GM21515 (cell line): ENCODE measurements at regions not wholly inside any gene's neighbourhood (a gene's known extent, or its start where the extent isn't known, plus 50 kb on each side); places are given as distances from the start of the nearest gene placed in this dataset.

Source experiments
- ATAC-seq: cut with Tn5 transposase; IDR thresholded peaks from one replicate; pipeline ENCODE4 v1.9.1; 2021; ENCODE audit not compliant: unreplicated experiment

DNA sequence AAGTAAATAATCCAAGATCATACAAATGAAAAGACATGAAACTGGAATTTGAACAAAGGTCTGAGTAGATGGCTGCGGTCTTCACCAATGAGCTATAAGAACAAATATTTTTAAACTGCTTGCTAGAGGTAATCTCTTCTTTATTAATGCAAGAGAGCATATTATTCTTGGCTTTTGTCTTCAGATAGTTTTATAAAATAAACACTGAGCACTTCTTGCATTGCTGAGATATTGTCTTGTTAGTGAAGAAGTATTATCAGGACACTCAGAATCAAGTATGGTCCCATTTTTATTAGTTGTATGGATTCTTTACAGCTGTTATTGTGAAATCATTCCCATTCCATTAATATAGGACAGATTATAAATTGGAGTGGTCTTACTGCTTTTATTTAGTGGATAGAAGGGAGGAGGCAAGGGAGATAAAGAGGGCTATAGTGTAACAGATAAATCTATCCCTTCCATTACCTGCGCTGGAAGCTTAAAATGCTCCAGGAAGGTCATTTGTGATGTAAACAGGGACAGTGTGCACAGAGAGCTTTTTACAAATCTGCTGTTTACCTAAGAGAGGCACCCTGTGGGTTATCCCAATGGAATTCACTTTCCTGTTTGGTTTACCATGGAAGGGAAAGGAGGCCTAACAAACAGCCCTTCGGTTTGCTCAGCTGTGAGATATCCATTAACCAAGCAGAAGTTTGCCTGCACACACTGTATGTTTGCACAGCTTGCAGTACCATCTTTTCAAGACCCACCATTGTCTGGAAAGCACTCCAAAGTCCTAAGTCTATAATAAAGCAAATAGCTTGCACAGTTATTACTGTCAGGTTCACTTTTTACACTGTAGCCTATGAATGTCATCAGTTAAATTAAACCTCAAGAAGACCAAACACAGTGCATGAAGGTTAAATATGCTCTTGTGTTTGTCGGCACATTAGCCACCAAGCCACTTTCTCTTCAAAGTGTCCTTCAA is 347.7 kb upstream of the TGFBR2 start:
- no peak for ATAC-seq

- ATAC-seq: no peak
Measured at GRCh38 chr3:30259730-30260129, 346.7 kb upstream of the TGFBR2 start.

DNA sequence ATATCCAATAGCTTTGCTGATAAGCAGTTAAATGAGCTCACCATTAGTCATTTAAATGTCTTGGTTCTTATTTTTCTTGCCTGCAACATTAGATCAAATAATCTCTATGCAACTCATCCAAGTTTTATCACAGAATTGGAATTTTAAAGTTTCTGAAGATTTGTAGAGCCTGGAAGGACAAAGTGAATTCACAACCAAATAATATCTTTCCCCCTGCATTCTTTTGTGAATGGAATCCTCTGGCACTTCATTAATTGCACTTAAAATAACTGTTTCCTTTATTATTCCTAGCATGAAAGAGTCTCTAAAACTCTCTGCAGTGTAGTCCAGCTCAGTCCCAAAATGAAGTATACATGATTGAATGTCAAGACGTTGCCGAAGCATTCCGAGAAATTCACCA is 345.6 kb upstream of the TGFBR2 start:
- ATAC-seq: no peak

DNA sequence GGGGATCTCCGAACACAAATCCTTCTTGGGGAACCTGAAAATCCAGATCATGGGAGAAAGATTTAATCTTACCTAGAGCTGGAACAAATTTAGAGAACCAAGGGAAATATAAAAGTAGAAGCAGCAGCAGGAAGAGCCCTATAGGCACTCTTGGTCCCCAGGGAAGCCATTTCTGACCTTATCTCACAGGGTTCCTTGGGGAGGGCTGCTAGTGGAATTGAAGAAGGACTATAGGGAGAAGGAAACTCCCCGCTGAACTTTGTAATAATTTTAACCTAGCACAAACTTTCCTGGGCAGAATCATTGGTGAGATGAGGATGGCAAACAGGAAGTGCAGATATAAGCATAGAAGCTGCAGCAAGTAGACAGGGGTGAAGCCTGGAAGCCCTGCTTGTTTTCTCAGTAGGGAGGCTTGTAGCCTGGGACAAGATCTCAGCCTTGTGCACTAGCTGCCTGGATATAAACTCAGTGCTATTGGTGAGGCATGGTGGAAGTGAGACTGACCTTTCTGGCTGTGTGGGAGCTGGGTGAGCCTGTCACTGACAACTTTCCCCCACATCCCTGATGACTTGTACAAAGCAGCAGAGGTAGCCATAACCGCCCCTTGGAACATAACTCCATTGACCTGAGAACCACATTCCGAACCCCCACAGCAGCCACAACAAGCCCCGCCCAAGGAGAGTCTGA is 343.0 kb upstream of the TGFBR2 start:
- ATAC-seq: no peak

DNA sequence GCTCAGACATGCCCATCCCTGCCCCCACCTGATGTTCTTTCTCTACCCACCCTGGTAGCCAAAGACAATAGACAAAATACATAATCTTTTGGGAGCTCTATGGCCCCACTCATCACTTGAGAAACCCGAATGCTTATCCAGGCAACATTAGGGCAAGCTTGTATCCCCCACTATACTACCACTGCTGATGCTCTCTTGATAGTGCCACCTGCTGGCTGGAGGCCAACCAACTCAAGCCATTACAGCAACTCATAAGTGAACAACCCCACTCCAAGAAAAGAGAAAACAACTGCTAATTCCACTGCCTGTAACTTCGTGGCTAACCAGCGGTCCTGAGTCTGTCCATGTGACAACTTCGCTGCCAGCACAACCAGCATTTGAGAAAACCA is 342.5 kb upstream of the TGFBR2 start:
- no peak for ATAC-seq

- ATAC-seq: no peak
Measured at GRCh38 chr3:30266524-30266923, 339.9 kb upstream of the TGFBR2 start.

- ATAC-seq: no peak
Measured at GRCh38 chr3:30268288-30268687, 338.1 kb upstream of the TGFBR2 start.

DNA sequence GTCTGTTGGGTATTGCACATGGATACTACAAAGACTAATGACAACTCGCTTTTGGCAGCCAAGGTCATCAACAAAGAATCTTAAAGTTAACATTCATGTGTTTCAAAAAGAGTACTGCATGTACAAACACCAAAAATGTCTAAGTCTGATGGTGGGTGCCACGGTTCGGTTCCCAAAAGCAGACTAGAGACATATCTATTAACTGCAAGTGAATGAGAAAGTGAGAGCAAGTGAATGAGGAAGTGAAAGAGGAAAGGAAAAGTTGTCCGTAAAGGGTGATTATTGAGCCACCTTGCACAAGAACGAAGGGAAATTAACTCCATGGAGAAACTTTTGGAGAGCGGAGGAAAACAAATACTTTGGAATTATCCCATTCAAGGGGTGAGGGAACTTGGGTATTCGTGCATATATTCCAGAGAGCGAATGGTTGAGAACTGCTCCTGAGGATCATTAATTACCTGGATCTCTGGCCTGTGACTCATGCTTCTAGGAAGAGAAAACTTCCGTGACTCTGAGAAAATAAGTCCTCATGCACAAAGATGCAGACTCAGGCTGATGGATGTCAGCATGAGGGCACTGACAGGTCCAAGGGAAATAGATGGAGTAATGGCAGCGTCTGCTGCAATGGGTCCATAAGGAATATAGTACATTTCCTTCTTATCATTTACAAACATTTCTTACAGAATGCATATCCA is 336.5 kb upstream of the TGFBR2 start:
- ATAC-seq: peak; percentile 77

DNA sequence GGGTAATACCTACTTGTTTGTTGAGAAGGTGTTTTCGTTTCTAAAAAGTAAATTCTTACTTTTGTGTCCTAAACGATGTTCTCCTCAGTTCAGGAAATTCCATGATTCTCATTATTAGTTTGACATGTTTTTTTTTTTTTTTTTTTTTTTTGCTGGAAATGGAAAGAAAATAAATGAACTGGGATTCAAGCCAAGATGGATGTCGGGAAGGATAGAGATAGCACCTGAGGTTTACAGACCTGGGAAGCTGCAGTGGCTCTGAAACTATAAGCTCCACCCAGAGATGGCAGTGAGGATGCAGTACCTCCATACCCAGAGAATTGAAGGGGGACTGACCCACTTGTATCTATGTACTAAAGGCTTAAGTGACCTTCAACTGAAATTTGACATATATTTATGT is 334.6 kb upstream of the TGFBR2 start:
- no peak for ATAC-seq

- ATAC-seq: no peak
Measured at GRCh38 chr3:30273304-30274072, 332.9 kb upstream of the TGFBR2 start.

DNA sequence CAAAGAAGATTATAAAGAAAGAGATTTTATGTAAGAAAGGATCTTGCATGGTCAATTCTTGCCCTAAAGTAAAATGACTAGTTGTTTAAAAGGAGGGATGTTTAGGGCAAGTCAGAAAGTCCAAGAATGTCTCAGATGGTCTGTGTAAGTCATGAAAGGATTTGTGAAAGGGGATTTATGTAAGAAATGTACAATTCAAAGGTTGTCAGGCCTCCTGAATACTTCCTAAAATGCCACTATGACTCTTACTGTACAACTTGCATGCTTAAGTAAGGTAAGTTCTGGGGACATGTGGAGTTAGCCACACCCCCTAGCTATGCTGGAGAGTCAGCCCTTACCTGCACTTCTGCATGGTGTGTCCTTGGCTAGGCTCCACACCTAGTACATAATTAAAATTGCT is 328.9 kb upstream of the TGFBR2 start:
- ATAC-seq: no peak

- no peak for ATAC-seq
Measured at GRCh38 chr3:30281526-30281925, 324.9 kb upstream of the TGFBR2 start.

- no peak for ATAC-seq
Measured at GRCh38 chr3:30282154-30282696, 324.2 kb upstream of the TGFBR2 start.

DNA sequence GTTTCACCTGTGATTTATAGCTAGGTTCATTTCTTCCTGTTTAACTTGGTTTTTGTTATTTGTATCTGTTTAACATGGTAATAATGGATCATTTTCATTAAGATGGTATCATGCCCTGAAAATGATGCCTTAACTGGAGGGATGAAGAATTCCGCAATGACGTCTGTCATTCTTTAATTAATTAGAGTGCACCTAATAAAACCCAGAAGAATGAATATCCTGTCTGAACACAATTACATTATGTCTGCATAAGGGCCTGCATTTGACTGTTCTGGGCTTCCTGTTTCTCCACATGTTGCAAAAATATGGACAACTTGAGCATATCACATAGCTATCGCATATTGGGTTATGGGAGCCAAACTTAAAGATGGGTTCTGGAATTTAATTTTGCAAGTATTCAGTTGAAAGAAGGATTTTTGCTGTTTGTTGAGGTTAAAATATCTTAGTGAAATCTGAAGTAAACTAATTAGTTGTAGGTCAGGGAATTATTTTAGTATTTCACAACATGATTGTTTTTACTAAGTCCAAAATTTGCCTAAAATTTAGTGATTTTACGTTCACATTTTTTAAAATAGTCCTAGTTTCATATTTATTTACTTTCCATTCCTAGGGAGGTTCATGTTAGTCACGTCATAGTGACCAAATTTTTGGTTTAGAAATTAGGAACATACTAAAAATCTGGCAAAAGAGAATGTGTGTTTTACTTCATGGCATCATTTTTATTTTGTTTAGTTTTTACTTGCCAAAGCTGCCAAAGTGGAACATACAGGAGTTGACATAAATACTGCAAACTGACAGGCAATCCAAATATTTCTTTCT is 321.0 kb upstream of the TGFBR2 start:
- ATAC-seq: no peak

DNA sequence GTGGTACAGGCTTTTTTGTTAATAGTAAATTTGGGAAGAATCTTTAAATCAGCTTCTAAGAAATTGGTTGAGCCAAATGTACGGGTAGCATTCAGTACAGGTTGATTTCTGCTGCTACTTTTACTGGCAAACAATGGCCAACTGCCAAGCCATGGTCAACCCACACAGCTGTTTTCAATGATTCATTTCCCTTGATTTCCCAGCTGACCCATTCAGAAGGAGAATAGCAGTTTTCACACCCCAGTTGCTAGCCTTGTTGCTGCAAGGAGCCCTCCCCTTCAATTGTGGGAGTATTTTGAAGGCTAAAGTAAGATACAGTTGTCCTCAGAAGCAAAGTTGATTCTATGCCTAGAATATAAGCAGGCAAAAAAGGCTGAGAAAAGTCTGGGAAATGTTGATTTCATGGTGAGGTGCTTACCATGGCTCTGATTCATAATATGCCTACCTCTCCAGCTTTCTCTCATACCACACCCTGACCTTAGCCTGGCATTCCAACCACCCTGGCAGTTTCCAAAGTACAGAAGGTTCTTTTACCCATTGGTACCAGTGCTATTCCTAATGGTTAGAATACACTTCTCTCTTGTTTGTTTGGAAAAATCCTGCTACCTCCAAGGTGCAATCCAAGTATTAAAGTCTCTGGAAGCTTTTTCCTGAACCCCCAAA is 320.3 kb upstream of the TGFBR2 start:
- no peak for ATAC-seq

GRCh38 chr3:30286811-30287210 is 319.6 kb upstream of the TGFBR2 start:
- ATAC-seq: no peak

- ATAC-seq: no peak
Measured at GRCh38 chr3:30288830-30289229, 317.6 kb upstream of the TGFBR2 start.

DNA sequence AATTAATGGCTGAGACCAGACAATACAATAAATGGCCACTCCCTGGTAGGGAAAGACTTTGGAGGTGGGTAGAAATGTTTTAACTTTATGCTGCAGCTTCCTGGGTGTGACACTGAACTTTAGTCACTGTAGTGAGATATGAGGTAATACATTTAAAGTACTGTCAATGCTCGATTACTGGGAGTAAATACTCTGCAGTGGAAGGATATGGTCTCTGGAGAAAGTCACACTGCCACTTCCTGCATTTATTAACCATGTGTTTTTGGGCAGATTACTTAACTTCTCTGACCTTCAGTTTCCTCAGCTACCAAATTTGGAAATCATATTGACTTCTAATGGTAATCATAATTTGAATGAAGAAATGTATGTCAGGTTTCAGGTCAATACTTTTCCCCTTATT is 317.1 kb upstream of the TGFBR2 start:
- ATAC-seq: no peak

DNA sequence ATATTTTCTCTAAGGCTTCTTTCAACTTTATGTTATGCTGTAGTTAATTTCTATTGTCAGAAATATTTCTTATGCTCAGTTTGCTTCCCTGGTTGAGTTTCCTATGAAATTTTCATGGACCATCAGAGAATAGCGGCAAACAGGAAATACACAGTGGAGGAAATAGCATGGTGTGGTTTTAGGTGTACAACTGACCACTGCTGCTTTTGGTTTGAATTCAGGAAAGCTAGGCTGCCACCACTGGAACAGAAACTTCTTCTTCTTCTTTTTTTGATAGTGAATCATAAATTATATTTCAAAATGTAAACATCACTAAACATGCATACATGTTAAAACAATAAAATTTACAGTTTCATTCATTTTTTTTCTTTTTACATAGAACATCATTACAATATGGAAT is 316.6 kb upstream of the TGFBR2 start:
- ATAC-seq: no peak
